Liver (tissue), 7 donors: ENCODE measurements at regions not wholly inside any gene's neighbourhood (a gene's known extent, or its start where the extent isn't known, plus 50 kb on each side); places are given as distances from the start of the nearest gene placed in this dataset.

Experiments
- DNase-seq: peaks from one replicate; pipeline ENCODE4 v3.0.0-alpha.2; 2017; ENCODE audit warnings: low spot score
- H3K27ac ChIP-seq, 2 donors: one replicate each; pipeline ENCODE4 v1.7.0; 2013; ENCODE audit warnings: inconsistent platforms in 2 of 2, low read length in 2 of 2, control low read depth in 1 of 2, low read depth in 1 of 2, mild to moderate bottlenecking in 1 of 2
- H3K27me3 ChIP-seq, 4 donors: one replicate each; pipeline versions ENCODE4 v1.6.1 to v1.7.0; 2013; ENCODE audit warnings: low read length in 3 of 4, inconsistent platforms in 1 of 4, mild to moderate bottlenecking in 1 of 4, moderate library complexity in 1 of 4; ENCODE audit not compliant: control insufficient read depth in 4 of 4, insufficient read depth in 4 of 4
- H3K36me3 ChIP-seq, 4 donors: one replicate each; pipeline versions ENCODE4 v1.6.1 to v1.7.0; 2013; ENCODE audit warnings: low read length in 3 of 4, mild to moderate bottlenecking in 3 of 4, low read depth in 1 of 4, moderate library complexity in 1 of 4; ENCODE audit not compliant: control insufficient read depth in 4 of 4, insufficient read depth in 3 of 4
- H3K4me1 ChIP-seq, 4 donors: one replicate each; pipeline versions ENCODE4 v1.6.1 to v1.7.0; 2013; ENCODE audit warnings: low read length in 3 of 4, mild to moderate bottlenecking in 3 of 4, moderate library complexity in 1 of 4; ENCODE audit not compliant: control insufficient read depth in 4 of 4, insufficient read depth in 4 of 4
- H3K4me3 ChIP-seq, 3 donors: one replicate each; pipeline versions ENCODE4 v1.6.1 to v1.7.0; 2013; ENCODE audit warnings: low read length in 3 of 3, control low read depth in 1 of 3, low read depth in 1 of 3, mild to moderate bottlenecking in 1 of 3
- H3K9ac ChIP-seq, 2 donors: one replicate each; pipeline ENCODE4 v1.7.0; 2013; ENCODE audit warnings: low read length in 2 of 2, mild to moderate bottlenecking in 2 of 2, moderate library complexity in 2 of 2, control low read depth in 1 of 2, low read depth in 1 of 2
- H3K9me3 ChIP-seq, 4 donors: one replicate each; pipeline versions ENCODE4 v1.6.1 to v1.7.0; 2013; ENCODE audit warnings: low read length in 3 of 4; ENCODE audit not compliant: control insufficient read depth in 4 of 4
- FOXA1 ChIP-seq: IDR thresholded peaks from 2 replicates; pipeline ENCODE4 v1.6.1; 2016; ENCODE audit warnings: antibody characterized with exemption
- FOXA2 ChIP-seq: IDR thresholded peaks from 2 replicates; pipeline ENCODE4 v1.6.1; 2016; ENCODE audit warnings: antibody characterized with exemption
- GABPA ChIP-seq, 2 donors: IDR thresholded peaks in 1 of 2; conservative IDR thresholded peaks in 1 of 2; 2 replicates each; pipeline ENCODE4 v1.6.1; 2016; ENCODE audit warnings: antibody characterized with exemption in 2 of 2, mild to moderate bottlenecking in 1 of 2, moderate library complexity in 1 of 2
- HNF4G ChIP-seq: IDR thresholded peaks from 2 replicates; pipeline ENCODE4 v1.6.1; 2016; ENCODE audit warnings: antibody characterized with exemption
- JUND ChIP-seq, 2 donors: IDR thresholded peaks; 2 replicates each; pipeline ENCODE4 v1.6.1; 2016; ENCODE audit warnings: antibody characterized with exemption in 2 of 2
- NR2F2 ChIP-seq: IDR thresholded peaks from 2 replicates; pipeline ENCODE4 v1.6.1; 2016; ENCODE audit warnings: antibody characterized with exemption
- RAD21 ChIP-seq, 2 donors: IDR thresholded peaks; 2 replicates each; pipeline ENCODE4 v1.6.1; 2016; ENCODE audit warnings: antibody characterized with exemption in 2 of 2, mild to moderate bottlenecking in 2 of 2
- RXRA ChIP-seq, 2 donors: IDR thresholded peaks; 2 replicates each; pipeline ENCODE4 v1.6.1; 2017 to 2018; ENCODE audit warnings: antibody characterized with exemption in 2 of 2, mild to moderate bottlenecking in 1 of 2
- SP1 ChIP-seq: IDR thresholded peaks from 2 replicates; pipeline ENCODE4 v1.6.1; 2018; ENCODE audit warnings: antibody characterized with exemption, mild to moderate bottlenecking
- TAF1 ChIP-seq: conservative IDR thresholded peaks from 2 replicates; pipeline ENCODE4 v1.6.1; 2016; ENCODE audit warnings: antibody characterized with exemption, mild to moderate bottlenecking
- YY1 ChIP-seq: IDR thresholded peaks from 2 replicates; pipeline ENCODE4 v1.6.1; 2016; ENCODE audit warnings: antibody characterized with exemption, mild to moderate bottlenecking
- WGBS: extraction: QIAGEN DNeasy Blood & Tissue Kit; methylation state at CpG from one replicate; pipeline ENCODE4 v1.1.7; 2013; 5-methylcytosine and 5-hydroxymethylcytosine counted together
- TF ChIP-seq, protein P1 (sequence below): IDR thresholded peaks from 2 replicates; pipeline ENCODE4 v1.6.1; 2016; ENCODE audit warnings: antibody characterized with exemption, mild to moderate bottlenecking
- TF ChIP-seq, protein P2 (sequence below): IDR thresholded peaks from 2 replicates; pipeline ENCODE4 v1.6.1; 2016; ENCODE audit warnings: antibody characterized with exemption
- donor health status: healthy.
- donor health status: healthy.
- donor health status: healthy.
- donor health status: healthy.

DNA sequence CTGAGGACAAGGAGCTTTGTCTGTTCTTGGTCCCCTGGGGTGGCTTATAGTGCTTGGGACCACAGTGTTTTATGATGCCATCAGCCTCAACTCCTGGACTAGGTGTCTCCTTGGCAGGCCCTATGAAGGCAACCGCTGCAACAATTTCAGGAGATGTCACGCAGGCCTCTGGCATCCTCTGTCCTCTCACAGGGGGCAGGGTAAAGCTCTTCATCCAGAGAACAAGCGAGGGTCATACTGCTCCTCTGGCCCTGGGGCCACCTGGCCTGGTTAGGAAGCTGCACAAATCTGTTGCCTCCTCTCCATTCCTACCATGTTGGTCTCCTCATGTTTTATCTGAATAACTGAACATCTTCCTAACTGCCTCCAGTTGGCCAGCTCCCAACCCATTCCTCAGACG is 148.9 kb upstream of the SPEF2 start:
- DNase-seq, result no peak
- H3K36me3 ChIP-seq, result no peaks in the 10 kb centered on the region
- no peak overlapping the region for H3K9ac ChIP-seq
- H3K27ac ChIP-seq, result no peak overlapping the region
- no peaks in the 10 kb centered on the region for H3K27me3 ChIP-seq
- no peaks in the 10 kb centered on the region for H3K9me3 ChIP-seq
- no peaks in the 10 kb centered on the region for H3K4me1 ChIP-seq
- no peak overlapping the region for H3K4me3 ChIP-seq
- TF ChIP-seq FOXA1 (no peak), TAF1 (no peak), RAD21 (IDR thresholded peaks at IDR 0.05) (no peak), JUND (IDR thresholded peaks at IDR 0.05) (no peak), RXRA (IDR thresholded peaks at IDR 0.05) (no peak), SP1 (no peak), GABPA (IDR thresholded peaks at IDR 0.05 in 1 of 2, conservative IDR thresholded peaks at IDR 0.05 in 1 of 2) (no peak), NR2F2 (no peak), HNF4G (no peak), YY1 (no peak)
- TF ChIP-seq, protein P1, sequence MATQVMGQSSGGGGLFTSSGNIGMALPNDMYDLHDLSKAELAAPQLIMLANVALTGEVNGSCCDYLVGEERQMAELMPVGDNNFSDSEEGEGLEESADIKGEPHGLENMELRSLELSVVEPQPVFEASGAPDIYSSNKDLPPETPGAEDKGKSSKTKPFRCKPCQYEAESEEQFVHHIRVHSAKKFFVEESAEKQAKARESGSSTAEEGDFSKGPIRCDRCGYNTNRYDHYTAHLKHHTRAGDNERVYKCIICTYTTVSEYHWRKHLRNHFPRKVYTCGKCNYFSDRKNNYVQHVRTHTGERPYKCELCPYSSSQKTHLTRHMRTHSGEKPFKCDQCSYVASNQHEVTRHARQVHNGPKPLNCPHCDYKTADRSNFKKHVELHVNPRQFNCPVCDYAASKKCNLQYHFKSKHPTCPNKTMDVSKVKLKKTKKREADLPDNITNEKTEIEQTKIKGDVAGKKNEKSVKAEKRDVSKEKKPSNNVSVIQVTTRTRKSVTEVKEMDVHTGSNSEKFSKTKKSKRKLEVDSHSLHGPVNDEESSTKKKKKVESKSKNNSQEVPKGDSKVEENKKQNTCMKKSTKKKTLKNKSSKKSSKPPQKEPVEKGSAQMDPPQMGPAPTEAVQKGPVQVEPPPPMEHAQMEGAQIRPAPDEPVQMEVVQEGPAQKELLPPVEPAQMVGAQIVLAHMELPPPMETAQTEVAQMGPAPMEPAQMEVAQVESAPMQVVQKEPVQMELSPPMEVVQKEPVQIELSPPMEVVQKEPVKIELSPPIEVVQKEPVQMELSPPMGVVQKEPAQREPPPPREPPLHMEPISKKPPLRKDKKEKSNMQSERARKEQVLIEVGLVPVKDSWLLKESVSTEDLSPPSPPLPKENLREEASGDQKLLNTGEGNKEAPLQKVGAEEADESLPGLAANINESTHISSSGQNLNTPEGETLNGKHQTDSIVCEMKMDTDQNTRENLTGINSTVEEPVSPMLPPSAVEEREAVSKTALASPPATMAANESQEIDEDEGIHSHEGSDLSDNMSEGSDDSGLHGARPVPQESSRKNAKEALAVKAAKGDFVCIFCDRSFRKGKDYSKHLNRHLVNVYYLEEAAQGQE, result no peak
- TF ChIP-seq, protein P2, sequence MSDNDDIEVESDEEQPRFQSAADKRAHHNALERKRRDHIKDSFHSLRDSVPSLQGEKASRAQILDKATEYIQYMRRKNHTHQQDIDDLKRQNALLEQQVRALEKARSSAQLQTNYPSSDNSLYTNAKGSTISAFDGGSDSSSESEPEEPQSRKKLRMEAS, result no peak
- WGBS, result 88% methylated on average over 4 of the region's 4 CpGs

DNA sequence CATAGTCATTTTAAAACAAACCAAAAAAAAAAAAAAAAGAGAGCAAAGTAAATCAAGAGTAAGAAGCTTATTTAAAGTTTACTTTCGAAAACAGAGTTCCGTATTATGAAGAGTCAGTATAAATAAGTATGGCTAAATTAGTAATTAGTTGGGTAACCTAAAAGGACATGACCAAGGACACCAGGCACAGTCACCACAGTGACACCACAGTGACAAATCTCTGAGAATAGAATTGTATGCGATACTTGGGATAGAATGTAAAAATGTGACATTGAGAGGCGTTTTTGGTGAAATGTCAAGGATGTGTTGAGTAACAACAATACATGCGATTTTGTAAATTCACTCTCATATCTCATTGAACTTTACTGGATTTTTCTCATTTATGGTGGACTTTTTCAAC is 150.9 kb upstream of the SPEF2 start:
- no peak for DNase-seq
- no peak for TF ChIP-seq FOXA2
- no peak for TF ChIP-seq YY1
- TF ChIP-seq NR2F2, result no peak
- TF ChIP-seq RXRA (IDR thresholded peaks at IDR 0.05), result no peak
- TF ChIP-seq FOXA1, result no peak
- no peak for TF ChIP-seq JUND (IDR thresholded peaks at IDR 0.05)
- TF ChIP-seq, protein P2, result no peak
- TF ChIP-seq, protein P1, result no peak
- no peaks in the 10 kb centered on the region for H3K9me3 ChIP-seq
- no peak overlapping the region for H3K9ac ChIP-seq
- no peaks in the 10 kb centered on the region for H3K4me1 ChIP-seq
- 94% methylated on average over 5 of the region's 5 CpGs for WGBS
- no peak overlapping the region for H3K4me3 ChIP-seq
- H3K36me3 ChIP-seq, result no peaks in the 10 kb centered on the region
- no peaks in the 10 kb centered on the region for H3K27me3 ChIP-seq
- no peak overlapping the region for H3K27ac ChIP-seq
